HepG2 (cell line): ENCODE measurements at regions not wholly inside any gene's neighbourhood (a gene's known extent, or its start where the extent isn't known, plus 50 kb on each side); places are given as distances from the start of the nearest gene placed in this dataset.

Experiments used
- ATAC-seq: fragments of 200-7000 bp; cut with Tn5 transposase; 3 replicates; pipeline ENCODE4 v1.9.1; 2020; ENCODE audit warnings: mild to moderate bottlenecking, moderate library complexity
- BruUV-seq: library from RNA; stranded (reverse); fragments of 400-500 nt; replicated peaks from 2 replicates; lab custom pipeline; 2021; lab: Mats Ljungman, UMichigan
- CTCF ChIA-PET: fragments of 300-600 bp; formaldehyde crosslinking; extraction: SDS; loops from one replicate; lab custom pipeline; 2021; ENCODE audit warnings: low total read pairs, inconsistent platforms, low intra/inter-chr PET ratio; lab: Yijun Ruan, JAX
- POLR2A ChIA-PET: fragments of 350-600 bp; sonication (Branson Sonifier 250); formaldehyde crosslinking; loops from one replicate; lab custom pipeline; 2020; ENCODE audit warnings: antibody characterized with exemption, inconsistent platforms; lab: Yijun Ruan, JAX
- DNase-seq: peaks from one replicate; pipeline ENCODE4 v3.0.0-alpha.2; 2015; ENCODE audit warnings: low spot score
- FAIRE-seq: peaks from 3 replicates; lab custom pipeline; 2011; peaks lifted over from hg19 to GRCh38; lab: Jason Lieb, UNC
- H2AFZ ChIP-seq: one replicate; pipeline ENCODE4 v1.6.1; 2011; ENCODE audit warnings: low read length, inconsistent platforms
- H3K27ac ChIP-seq: fragments of 300-600 bp; 3 replicates; pipeline ENCODE4 v1.8.0; 2011; ENCODE audit warnings: mixed run types, mild to moderate bottlenecking, mixed read lengths, low read length, inconsistent platforms; ENCODE audit not compliant: insufficient read depth; ENCODE audit errors: extremely low read length
- H3K27me3 ChIP-seq, 2 experiments: fragments of 200-600 bp in 1 of 2; 2 replicates in 1 of 2; 3 replicates in 1 of 2; pipeline versions ENCODE4 v1.6.0 to v1.8.0; 2011; ENCODE audit warnings: low read length in 2 of 2, mild to moderate bottlenecking in 2 of 2, moderate library complexity in 2 of 2, inconsistent platforms in 1 of 2; ENCODE audit not compliant: insufficient read depth in 2 of 2, control insufficient read depth in 1 of 2
- H3K36me3 ChIP-seq, 2 experiments: fragments of 200-600 bp in 1 of 2; replicated peaks in 1 of 2; 2 replicates in 1 of 2; 3 replicates in 1 of 2; pipeline versions ENCODE4 v1.5.1 to v1.8.0; 2011; ENCODE audit warnings: low read length in 2 of 2, inconsistent platforms in 1 of 2; ENCODE audit not compliant: insufficient read depth in 2 of 2, control insufficient read depth in 1 of 2
- H3K4me1 ChIP-seq: 2 replicates; pipeline ENCODE4 v1.5.1; 2012; ENCODE audit warnings: low read length, inconsistent platforms; ENCODE audit not compliant: insufficient read depth
- H3K4me2 ChIP-seq: 2 replicates; pipeline ENCODE4 v1.6.0; 2011; ENCODE audit warnings: low read depth, low read length, inconsistent platforms
- H3K4me3 ChIP-seq, 3 experiments: fragments of 200-600 bp in 1 of 3; sonication (generic), shearing (Covaris generic) in 1 of 3; replicated peaks in 1 of 3; 2 replicates each; pipeline ENCODE4 v1.5.1; 2011 to 2016; ENCODE audit warnings: low read length in 3 of 3, inconsistent platforms in 2 of 3, low read depth in 2 of 3, mild to moderate bottlenecking in 2 of 3, control low read depth in 1 of 3, mixed read lengths in 1 of 3; ENCODE audit not compliant: insufficient read depth in 1 of 3
- H3K79me2 ChIP-seq: one replicate; pipeline ENCODE4 v1.6.1; 2011; ENCODE audit warnings: low read length, inconsistent platforms; ENCODE audit not compliant: insufficient read depth
- H3K9ac ChIP-seq: 2 replicates; pipeline ENCODE4 v1.6.0; 2011; ENCODE audit warnings: mild to moderate bottlenecking, low read depth, low read length, inconsistent platforms; ENCODE audit not compliant: insufficient read depth
- H3K9me3 ChIP-seq: 2 replicates; pipeline ENCODE4 v1.5.1; 2012; ENCODE audit warnings: mild to moderate bottlenecking, low read length
- H4K20me1 ChIP-seq: 2 replicates; pipeline ENCODE4 v1.6.0; 2011; ENCODE audit warnings: inconsistent platforms, mild to moderate bottlenecking, low read length, moderate library complexity; ENCODE audit not compliant: insufficient read depth
- KAT8 ChIP-seq: IDR thresholded peaks from 2 replicates; pipeline ENCODE4 v1.6.1; 2016; ENCODE audit warnings: missing genetic modification reagents, missing compliant biosample characterization
- MAF1 ChIP-seq: sonication (generic); formaldehyde crosslinking; IDR thresholded peaks from 2 replicates; pipeline ENCODE4 v1.5.0; 2020; ENCODE audit warnings: missing genetic modification reagents, borderline replicate concordance
- MLLT10 ChIP-seq: sonication (generic); formaldehyde crosslinking; IDR thresholded peaks from 2 replicates; pipeline ENCODE4 v1.4.0; 2020; ENCODE audit warnings: missing genetic modification reagents
- NPAS2 ChIP-seq: sonication (generic); formaldehyde crosslinking; IDR thresholded peaks from 2 replicates; pipeline ENCODE4 v1.8.0; 2022; ENCODE audit warnings: mild to moderate bottlenecking, missing genetic modification reagents, borderline replicate concordance
- ZNF354B ChIP-seq: sonication (generic); formaldehyde crosslinking; IDR thresholded peaks from 2 replicates; pipeline ENCODE4 v1.8.0; 2022; ENCODE audit warnings: mild to moderate bottlenecking, missing genetic modification reagents
- ZNF567 ChIP-seq: sonication (generic); formaldehyde crosslinking; IDR thresholded peaks from 2 replicates; pipeline ENCODE4 v1.8.1; 2023; ENCODE audit warnings: mild to moderate bottlenecking, missing genetic modification reagents, borderline replicate concordance
- WGBS: methylation state at CpG from one replicate; pipeline ENCODE4 v1.1.6; 2017; ENCODE audit warnings: low lambda C conversion rate; 5-methylcytosine and 5-hydroxymethylcytosine counted together
- in situ Hi-C: cut with HindIII; loops from 2 replicates; pipeline ENCODE4 v1.10.0; 2017; ENCODE audit warnings: low pct_unique_long_range_greater_than_20kb; ENCODE audit not compliant: extremely low pct_ligation_motif_present
- intact Hi-C: fragments of 100-400 bp; cut with micrococcal nuclease; formaldehyde crosslinking; loops from one replicate; pipeline ENCODE4 v1.10.0; 2022; ENCODE audit not compliant: unreplicated experiment
- TF ChIP-seq, protein P1 (sequence below): sonication (generic); formaldehyde crosslinking; conservative IDR thresholded peaks from 2 replicates; pipeline ENCODE4 v1.4.0; 2020; ENCODE audit warnings: missing genetic modification reagents

DNA sequence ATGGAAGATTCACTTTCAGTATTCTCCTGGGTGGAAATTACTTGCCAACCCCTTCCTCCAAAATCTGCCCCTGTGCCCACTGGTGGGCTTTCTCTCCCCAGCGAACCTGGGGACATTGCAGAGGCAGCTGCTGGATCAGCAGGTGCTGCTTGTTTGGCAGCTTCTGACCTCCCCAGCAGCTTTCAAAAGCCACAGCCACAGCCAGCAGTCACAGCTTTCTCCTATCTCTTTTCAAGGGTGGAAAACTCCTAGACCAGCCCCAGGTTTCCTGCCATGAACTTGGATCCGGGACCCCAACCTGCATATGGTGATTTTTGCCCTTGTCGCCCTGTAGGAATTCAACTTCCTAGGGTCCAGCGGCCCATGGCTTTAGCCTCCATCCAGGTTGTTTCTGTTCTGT lies 330.8 kb downstream of the ADAMTS20 start:
- no peak for DNase-seq
- Histone ChIP-seq H3K27me3 (no peaks in the 10 kb centered on the region), H3K79me2 (no peaks in the 10 kb centered on the region), H3K27ac (no peak overlapping the region), H3K36me3 (no peaks in the 10 kb centered on the region), H3K4me2 (no peak overlapping the region), H2AFZ (no peak overlapping the region)
- WGBS: 29% methylated on average over 4 of the region's 4 CpGs
- in situ Hi-C loops (no loop called here), intact Hi-C loops (no loop called here)
- CTCF ChIA-PET: no interaction called here
- TF ChIP-seq NPAS2 (CRISPR knock-in tag): no peak
- no peak for TF ChIP-seq ZNF354B (CRISPR knock-in tag)
- TF ChIP-seq MAF1: no peak
- no peak for TF ChIP-seq MLLT10 (CRISPR knock-in tag)
- TF ChIP-seq, protein P1, sequence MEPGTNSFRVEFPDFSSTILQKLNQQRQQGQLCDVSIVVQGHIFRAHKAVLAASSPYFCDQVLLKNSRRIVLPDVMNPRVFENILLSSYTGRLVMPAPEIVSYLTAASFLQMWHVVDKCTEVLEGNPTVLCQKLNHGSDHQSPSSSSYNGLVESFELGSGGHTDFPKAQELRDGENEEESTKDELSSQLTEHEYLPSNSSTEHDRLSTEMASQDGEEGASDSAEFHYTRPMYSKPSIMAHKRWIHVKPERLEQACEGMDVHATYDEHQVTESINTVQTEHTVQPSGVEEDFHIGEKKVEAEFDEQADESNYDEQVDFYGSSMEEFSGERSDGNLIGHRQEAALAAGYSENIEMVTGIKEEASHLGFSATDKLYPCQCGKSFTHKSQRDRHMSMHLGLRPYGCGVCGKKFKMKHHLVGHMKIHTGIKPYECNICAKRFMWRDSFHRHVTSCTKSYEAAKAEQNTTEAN (CRISPR knock-in tag): no peak
- TF ChIP-seq ZNF567 (CRISPR knock-in tag): no peak
- TF ChIP-seq, all 625 proteins: peak for 0
- no TSS peak for BruUV-seq
- Histone ChIP-seq H4K20me1 (no peaks in the 10 kb centered on the region), H3K4me3 (no peak overlapping the region), H3K4me1 (no peaks in the 10 kb centered on the region), H3K9ac (no peak overlapping the region), H3K9me3 (no peaks in the 10 kb centered on the region)
- ATAC-seq: no peak
- FAIRE-seq: no peak
- POLR2A ChIA-PET: no interaction called here

GRCh38 chr12:43216490-43216889 lies 335.5 kb downstream of the ADAMTS20 start:
- no peak for ATAC-seq

More at GRCh38 chr12:43216490-43216889, 335.5 kb downstream of the ADAMTS20 start:
- TF ChIP-seq KAT8 (CRISPR knock-in tag): no peak
- TF ChIP-seq, all 625 proteins: peak for 0
- no peak overlapping the region for H3K4me3 ChIP-seq
- H3K27me3 ChIP-seq: no peaks in the 10 kb centered on the region
- intact Hi-C loops (no loop called here), in situ Hi-C loops (no loop called here)
- no peaks in the 10 kb centered on the region for H3K79me2 ChIP-seq
- H3K36me3 ChIP-seq: no peaks in the 10 kb centered on the region
- ChIA-PET POLR2A (no interaction called here), CTCF (no interaction called here)
- no peaks in the 10 kb centered on the region for H4K20me1 ChIP-seq
- no peak overlapping the region for H3K9ac ChIP-seq
- H2AFZ ChIP-seq: no peak overlapping the region
- WGBS: 13% methylated on average over 1 of the region's 1 CpG
- no TSS peak for BruUV-seq
- no peak overlapping the region for H3K27ac ChIP-seq
- no peaks in the 10 kb centered on the region for H3K4me1 ChIP-seq
- DNase-seq (no peak), FAIRE-seq (no peak)
- no peaks in the 10 kb centered on the region for H3K9me3 ChIP-seq
- no peak overlapping the region for H3K4me2 ChIP-seq
